Neural progenitor cell (in vitro differentiated cells): ENCODE measurements at regions not wholly inside any gene's neighbourhood (a gene's known extent, or its start where the extent isn't known, plus 50 kb on each side); places are given as distances from the start of the nearest gene placed in this dataset.

Experiments used
- CTCF ChIP-seq: fragments of 200-600 bp; sonication (generic); IDR thresholded peaks from 2 replicates; pipeline ENCODE4 v1.5.1; 2017; ENCODE audit warnings: antibody characterized with exemption, mild to moderate bottlenecking
- EZH2 ChIP-seq: fragments of 200-600 bp; sonication (generic); IDR thresholded peaks from 2 replicates; pipeline ENCODE4 v1.6.1; 2017; ENCODE audit warnings: antibody characterized with exemption, mild to moderate bottlenecking, moderate library complexity
- EZH2phosphoT487 ChIP-seq: fragments of 200-600 bp; sonication (generic); IDR thresholded peaks from 2 replicates; pipeline ENCODE4 v1.6.1; 2017; ENCODE audit warnings: antibody characterized with exemption

GRCh38 chr6:87858440-87858839 is 156.4 kb upstream of the AKIRIN2 start:
- TF ChIP-seq EZH2phosphoT487 (no peak), EZH2 (no peak), CTCF (no peak)
